ENCODE measurements at regions not wholly inside any gene's neighbourhood (a gene's known extent, or its start where the extent isn't known, plus 50 kb on each side); places are given as distances from the start of the nearest gene placed in this dataset.

DNA sequence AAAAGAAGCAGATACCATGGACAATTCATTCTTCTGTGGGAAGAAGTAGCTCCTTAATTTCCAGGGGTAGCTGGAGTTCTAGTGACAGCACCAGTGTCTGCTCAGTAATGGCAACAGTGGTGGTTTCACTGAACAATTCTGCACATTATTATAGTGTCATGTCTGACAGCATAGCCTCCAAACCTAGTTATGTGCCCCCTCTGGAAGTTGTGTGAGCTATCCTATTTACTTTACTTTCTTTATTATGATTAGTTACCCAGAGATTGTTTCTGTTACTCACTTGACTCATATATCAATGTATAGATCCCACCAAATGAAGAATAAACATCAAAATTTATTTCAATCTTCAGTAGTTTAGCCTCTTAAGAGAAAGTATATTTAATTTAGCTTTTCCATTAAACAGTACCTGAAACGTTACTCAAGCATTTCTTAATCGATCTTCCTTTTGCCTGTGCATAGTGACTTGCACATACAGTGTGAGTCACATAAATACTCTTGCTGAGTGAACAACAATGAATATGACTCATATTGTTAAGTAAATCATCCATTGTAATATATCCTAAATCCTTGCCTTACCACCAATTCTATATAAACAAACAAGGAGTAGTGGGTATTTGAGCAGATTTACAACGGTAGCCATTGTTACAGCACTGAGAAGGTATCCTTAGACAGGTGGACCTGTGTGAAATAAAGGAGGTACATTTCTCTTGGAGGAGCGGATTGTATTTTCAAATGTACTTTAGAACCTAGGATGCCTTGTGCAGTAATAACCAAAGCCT, 534.7 kb downstream of the ANKRD50 start:
- H3K36me3 ChIP-seq: no peaks in the 10 kb centered on the region
- TF ChIP-seq, protein P1, sequence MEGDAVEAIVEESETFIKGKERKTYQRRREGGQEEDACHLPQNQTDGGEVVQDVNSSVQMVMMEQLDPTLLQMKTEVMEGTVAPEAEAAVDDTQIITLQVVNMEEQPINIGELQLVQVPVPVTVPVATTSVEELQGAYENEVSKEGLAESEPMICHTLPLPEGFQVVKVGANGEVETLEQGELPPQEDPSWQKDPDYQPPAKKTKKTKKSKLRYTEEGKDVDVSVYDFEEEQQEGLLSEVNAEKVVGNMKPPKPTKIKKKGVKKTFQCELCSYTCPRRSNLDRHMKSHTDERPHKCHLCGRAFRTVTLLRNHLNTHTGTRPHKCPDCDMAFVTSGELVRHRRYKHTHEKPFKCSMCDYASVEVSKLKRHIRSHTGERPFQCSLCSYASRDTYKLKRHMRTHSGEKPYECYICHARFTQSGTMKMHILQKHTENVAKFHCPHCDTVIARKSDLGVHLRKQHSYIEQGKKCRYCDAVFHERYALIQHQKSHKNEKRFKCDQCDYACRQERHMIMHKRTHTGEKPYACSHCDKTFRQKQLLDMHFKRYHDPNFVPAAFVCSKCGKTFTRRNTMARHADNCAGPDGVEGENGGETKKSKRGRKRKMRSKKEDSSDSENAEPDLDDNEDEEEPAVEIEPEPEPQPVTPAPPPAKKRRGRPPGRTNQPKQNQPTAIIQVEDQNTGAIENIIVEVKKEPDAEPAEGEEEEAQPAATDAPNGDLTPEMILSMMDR (IDR thresholded peaks at IDR 0.05): no peak
- ATAC-seq: no peak
- no peaks in the 10 kb centered on the region for H3K4me1 ChIP-seq
- intact Hi-C loops (cut with DNase I): no loop called here
- no peaks in the 10 kb centered on the region for H3K9me3 ChIP-seq
- no peak for DNase-seq
- no peak overlapping the region for H3K27ac ChIP-seq
- no peak overlapping the region for H3K4me3 ChIP-seq
- no peaks in the 10 kb centered on the region for H3K27me3 ChIP-seq

DNA sequence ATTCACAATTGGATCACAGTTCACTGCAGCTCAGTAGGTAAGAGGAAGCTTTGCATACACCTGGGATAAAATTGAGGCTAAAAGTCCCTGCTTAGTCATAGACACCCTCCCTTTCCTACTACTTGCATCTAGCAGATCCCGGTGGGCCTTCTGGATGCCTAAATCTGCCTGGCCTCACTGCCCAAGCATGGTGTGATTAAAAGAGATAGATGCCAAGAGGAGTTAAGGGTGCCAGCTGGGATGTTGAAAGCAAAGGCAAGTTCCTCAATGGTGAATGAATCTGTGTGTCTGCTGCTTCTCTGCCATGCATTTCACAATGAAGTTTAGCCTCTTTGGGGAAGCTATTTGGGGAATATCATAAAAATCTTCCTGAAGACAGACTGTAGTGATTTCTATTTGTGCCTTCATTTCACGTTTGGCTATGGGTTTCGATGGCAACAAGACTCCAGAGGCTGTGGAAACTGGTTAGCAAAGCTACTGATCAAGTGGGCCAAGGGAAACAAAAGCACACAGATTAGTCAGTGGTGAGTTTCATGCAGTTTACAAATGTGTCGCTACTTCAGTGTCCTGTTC, 534.0 kb downstream of the ANKRD50 start:
- no peak for ATAC-seq
- intact Hi-C loops (cut with DNase I): no loop called here
- no peak overlapping the region for H3K27ac ChIP-seq

DNA sequence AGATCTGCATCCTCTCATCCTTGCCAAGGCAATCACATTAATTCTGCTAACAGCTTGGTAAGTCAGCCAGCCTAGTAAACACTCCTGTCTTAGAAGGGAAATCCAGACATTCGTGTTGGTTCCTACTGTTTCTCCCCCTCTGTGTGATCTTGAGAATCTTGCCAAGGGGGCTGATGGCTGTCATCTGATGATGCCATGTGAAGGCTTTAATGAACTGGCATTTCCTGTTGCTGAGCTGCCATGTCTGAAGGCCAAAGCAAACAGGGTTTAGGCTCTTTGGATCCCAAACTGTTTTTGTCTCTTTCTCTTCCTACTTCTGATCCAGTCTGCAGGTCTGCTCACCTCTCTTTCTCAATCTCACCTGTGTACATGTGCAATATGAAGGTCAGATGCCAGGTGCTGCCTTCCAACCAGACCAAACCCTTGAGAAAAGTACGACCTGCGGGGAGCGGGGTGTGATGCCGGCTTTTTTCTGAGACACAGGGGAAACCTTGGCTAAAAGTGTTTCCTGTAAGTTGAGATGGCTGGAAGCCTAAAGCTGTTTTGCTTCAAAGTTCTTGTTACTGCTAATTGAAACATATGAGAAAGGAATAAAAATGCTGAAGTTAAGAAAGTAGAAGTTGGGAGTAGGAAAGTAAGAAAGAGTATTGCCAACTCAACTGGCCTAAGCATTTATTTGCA, 532.9 kb downstream of the ANKRD50 start:
- H3K4me1 ChIP-seq: no peaks in the 10 kb centered on the region
- no peak overlapping the region for H3K27ac ChIP-seq
- ATAC-seq (no peak), DNase-seq (no peak)
- no peaks in the 10 kb centered on the region for H3K9me3 ChIP-seq
- intact Hi-C loops (cut with DNase I): no loop called here
- H3K27me3 ChIP-seq: no peaks in the 10 kb centered on the region
- H3K4me3 ChIP-seq: no peak overlapping the region
- TF ChIP-seq, protein P1 (IDR thresholded peaks at IDR 0.05): no peak
- H3K36me3 ChIP-seq: no peaks in the 10 kb centered on the region

More for the DNA sequence above, 534.0 kb downstream of the ANKRD50 start:
- Histone ChIP-seq H3K9me3 (no peaks in the 10 kb centered on the region), H3K36me3 (no peaks in the 10 kb centered on the region), H3K4me3 (no peak overlapping the region), H3K27me3 (no peaks in the 10 kb centered on the region), H3K4me1 (no peaks in the 10 kb centered on the region)
- no peak for DNase-seq
- TF ChIP-seq, protein P1 (IDR thresholded peaks at IDR 0.05): no peak

DNA sequence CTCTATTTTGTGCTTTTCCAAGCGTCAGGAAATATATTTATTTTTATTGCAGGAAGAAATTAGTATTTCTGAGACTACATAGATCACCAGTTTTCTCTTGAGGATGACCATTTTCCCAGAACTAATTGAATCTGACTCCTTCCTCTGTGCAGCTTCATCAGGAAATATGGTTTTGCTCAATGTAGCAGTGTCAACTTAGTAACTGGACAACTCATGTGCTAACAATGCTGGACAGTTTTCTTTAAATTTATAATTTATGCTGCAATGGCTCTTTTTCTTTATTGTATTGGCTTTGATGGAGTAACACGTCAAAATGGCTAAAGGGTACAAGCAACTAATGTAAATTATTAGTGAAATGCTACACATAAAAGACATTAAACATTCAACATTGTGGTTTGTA, 531.5 kb downstream of the ANKRD50 start:
- Histone ChIP-seq H3K36me3 (no peaks in the 10 kb centered on the region), H3K4me3 (no peak overlapping the region), H3K9me3 (no peaks in the 10 kb centered on the region), H3K4me1 (no peaks in the 10 kb centered on the region), H3K27me3 (no peaks in the 10 kb centered on the region), H3K27ac (no peak overlapping the region)
- DNase-seq: no peak
- TF ChIP-seq, protein P1 (IDR thresholded peaks at IDR 0.05): no peak
- intact Hi-C loops (cut with DNase I): no loop called here
- no peak for ATAC-seq

DNA sequence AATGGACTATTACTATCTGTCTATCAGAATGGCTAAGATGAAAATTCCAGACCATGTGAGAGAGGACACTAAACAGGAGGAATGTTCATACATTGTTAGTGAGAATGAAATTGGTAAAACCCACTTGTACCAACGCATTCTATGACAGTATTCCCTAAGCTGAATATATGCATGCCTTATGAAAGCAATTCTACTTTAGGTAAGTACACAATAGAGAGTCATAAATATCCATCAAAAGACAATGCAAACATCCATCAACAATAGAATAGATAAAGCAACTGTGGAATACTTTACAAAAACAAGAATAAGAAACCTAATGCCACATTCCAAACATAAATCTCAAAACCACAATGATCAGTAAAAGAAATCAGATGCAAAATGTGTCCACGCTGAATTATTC, 529.3 kb downstream of the ANKRD50 start:
- no peak overlapping the region for H3K4me3 ChIP-seq
- H3K27ac ChIP-seq: no peak overlapping the region
- H3K36me3 ChIP-seq: no peaks in the 10 kb centered on the region
- H3K27me3 ChIP-seq: no peaks in the 10 kb centered on the region
- no peaks in the 10 kb centered on the region for H3K4me1 ChIP-seq
- TF ChIP-seq, protein P1 (IDR thresholded peaks at IDR 0.05): no peak
- H3K9me3 ChIP-seq: no peaks in the 10 kb centered on the region
- intact Hi-C loops (cut with DNase I): no loop called here
- DNase-seq (no peak), ATAC-seq (no peak)
